ENCODE measurements at regions not wholly inside any gene's neighbourhood (a gene's known extent, or its start where the extent isn't known, plus 50 kb on each side); places are given as distances from the start of the nearest gene placed in this dataset.

DNA sequence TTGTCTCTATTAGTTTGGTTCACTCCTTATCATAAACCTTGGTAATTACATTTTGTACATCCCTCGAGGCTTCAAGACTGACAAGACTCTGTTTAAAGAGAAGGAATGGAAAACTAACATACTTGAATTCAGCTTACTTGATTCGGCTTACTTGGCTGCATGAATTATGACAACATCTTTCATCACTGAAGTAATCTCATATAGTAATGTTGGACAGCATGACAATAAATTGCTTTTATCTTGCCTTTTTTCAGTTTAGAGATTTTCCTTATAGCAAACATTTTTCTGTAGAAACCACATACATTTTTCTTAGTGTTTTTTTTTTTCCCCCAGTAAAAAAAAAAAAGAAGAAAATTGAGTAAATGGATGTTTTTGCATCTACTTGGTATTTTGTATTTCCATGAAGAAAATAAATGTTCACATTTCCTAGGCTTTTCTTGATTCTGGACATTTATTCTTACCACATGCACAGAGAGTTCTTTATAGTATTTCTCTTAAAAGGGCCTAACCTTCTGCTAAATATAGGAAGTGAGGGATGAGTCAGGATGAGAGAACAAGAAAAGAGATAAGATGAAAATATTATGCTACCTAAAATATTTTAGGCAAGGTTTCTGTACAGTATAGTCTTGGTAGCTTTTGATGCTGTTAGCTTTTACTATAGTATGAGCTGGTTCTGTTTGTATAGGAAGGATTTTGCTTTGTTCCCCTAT is 101.0 kb upstream of the HDGFL1 start:
- no peak for TF ChIP-seq POLR2A (IDR thresholded peaks at IDR 0.05; ENCODE audit: low read length)
- TF ChIP-seq, protein P1, sequence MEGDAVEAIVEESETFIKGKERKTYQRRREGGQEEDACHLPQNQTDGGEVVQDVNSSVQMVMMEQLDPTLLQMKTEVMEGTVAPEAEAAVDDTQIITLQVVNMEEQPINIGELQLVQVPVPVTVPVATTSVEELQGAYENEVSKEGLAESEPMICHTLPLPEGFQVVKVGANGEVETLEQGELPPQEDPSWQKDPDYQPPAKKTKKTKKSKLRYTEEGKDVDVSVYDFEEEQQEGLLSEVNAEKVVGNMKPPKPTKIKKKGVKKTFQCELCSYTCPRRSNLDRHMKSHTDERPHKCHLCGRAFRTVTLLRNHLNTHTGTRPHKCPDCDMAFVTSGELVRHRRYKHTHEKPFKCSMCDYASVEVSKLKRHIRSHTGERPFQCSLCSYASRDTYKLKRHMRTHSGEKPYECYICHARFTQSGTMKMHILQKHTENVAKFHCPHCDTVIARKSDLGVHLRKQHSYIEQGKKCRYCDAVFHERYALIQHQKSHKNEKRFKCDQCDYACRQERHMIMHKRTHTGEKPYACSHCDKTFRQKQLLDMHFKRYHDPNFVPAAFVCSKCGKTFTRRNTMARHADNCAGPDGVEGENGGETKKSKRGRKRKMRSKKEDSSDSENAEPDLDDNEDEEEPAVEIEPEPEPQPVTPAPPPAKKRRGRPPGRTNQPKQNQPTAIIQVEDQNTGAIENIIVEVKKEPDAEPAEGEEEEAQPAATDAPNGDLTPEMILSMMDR (IDR thresholded peaks at IDR 0.05): no peak
- no peak for TF ChIP-seq RNF2 (IDR thresholded peaks at IDR 0.05; ENCODE audit: borderline replicate concordance, low read depth)
- TF ChIP-seq EP300 (IDR thresholded peaks at IDR 0.05): no peak
- no peak for TF ChIP-seq JUN (IDR thresholded peaks at IDR 0.05)
- TF ChIP-seq CBX8 (IDR thresholded peaks at IDR 0.05): no peak
- TF ChIP-seq, protein P2, sequence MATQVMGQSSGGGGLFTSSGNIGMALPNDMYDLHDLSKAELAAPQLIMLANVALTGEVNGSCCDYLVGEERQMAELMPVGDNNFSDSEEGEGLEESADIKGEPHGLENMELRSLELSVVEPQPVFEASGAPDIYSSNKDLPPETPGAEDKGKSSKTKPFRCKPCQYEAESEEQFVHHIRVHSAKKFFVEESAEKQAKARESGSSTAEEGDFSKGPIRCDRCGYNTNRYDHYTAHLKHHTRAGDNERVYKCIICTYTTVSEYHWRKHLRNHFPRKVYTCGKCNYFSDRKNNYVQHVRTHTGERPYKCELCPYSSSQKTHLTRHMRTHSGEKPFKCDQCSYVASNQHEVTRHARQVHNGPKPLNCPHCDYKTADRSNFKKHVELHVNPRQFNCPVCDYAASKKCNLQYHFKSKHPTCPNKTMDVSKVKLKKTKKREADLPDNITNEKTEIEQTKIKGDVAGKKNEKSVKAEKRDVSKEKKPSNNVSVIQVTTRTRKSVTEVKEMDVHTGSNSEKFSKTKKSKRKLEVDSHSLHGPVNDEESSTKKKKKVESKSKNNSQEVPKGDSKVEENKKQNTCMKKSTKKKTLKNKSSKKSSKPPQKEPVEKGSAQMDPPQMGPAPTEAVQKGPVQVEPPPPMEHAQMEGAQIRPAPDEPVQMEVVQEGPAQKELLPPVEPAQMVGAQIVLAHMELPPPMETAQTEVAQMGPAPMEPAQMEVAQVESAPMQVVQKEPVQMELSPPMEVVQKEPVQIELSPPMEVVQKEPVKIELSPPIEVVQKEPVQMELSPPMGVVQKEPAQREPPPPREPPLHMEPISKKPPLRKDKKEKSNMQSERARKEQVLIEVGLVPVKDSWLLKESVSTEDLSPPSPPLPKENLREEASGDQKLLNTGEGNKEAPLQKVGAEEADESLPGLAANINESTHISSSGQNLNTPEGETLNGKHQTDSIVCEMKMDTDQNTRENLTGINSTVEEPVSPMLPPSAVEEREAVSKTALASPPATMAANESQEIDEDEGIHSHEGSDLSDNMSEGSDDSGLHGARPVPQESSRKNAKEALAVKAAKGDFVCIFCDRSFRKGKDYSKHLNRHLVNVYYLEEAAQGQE (IDR thresholded peaks at IDR 0.05): no peak
- no peak for TF ChIP-seq RFX5 (IDR thresholded peaks at IDR 0.05)
- TF ChIP-seq ZFP36 (IDR thresholded peaks at IDR 0.05; ENCODE audit: borderline replicate concordance, partially characterized antibody): no peak
- no peak for TF ChIP-seq RCOR1 (IDR thresholded peaks at IDR 0.05; ENCODE audit: low read depth, low read length)
- TF ChIP-seq, protein P3, sequence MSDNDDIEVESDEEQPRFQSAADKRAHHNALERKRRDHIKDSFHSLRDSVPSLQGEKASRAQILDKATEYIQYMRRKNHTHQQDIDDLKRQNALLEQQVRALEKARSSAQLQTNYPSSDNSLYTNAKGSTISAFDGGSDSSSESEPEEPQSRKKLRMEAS (IDR thresholded peaks at IDR 0.05): no peak
